Transverse colon (tissue), 4 donors: ENCODE measurements at regions not wholly inside any gene's neighbourhood (a gene's known extent, or its start where the extent isn't known, plus 50 kb on each side); places are given as distances from the start of the nearest gene placed in this dataset.

ENCODE experiments used
- POLR2A ChIP-seq: fragments of 450-650 bp; IDR thresholded peaks from one replicate; pipeline ENCODE4 v1.6.1; 2016; ENCODE audit warnings: antibody characterized with exemption, mild to moderate bottlenecking, moderate library complexity
- POLR2AphosphoS5 ChIP-seq, 3 donors: sonication (generic); formaldehyde crosslinking; IDR thresholded peaks; one replicate each; pipeline ENCODE4 v1.6.1; 2016; ENCODE audit warnings: antibody characterized with exemption in 3 of 3
- TF ChIP-seq, protein P1 (sequence below), 5 experiments: fragments of 200-600 bp in 3 of 5; fragments of 450-650 bp in 2 of 5; sonication (generic) in 3 of 5; IDR thresholded peaks; 1 replicate in 2 of 5; 2 replicates in 3 of 5; pipeline ENCODE4 v1.5.1; 2016 to 2017; ENCODE audit warnings: antibody characterized with exemption in 5 of 5, inconsistent platforms in 3 of 5, mild to moderate bottlenecking in 2 of 5, moderate library complexity in 1 of 5

DNA sequence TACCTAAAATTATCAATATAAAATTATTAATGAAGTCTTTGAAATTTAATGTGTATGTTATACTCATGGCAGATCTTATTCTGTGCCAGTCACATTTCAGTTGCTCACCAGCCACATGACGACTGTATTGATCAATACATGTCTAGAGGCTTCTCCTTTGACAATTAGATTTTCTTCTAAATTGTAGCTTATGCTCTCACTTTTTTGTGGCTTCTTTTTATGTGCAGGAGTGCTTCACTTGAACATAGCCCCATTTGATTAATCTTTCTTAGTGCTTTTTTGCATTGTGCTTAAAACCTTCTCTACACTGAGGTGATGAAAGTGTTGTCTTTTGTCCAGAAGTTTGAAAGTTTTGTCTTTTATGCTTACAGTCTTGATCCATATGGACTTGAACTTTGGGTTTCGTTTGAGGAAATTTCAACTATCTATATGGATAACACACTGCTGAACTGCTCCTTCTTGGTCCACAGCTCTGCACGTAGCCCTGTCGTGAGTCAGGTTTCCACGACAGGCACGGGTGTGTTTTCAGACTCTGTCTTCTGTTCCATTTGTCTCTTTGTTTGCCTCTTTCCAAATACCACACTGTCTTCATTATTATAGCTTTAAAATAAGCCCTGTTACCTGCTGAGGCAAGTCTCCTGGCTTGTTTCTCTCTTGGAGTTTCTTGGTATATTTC, 393.9 kb upstream of the CFAP20DC start:
- TF ChIP-seq POLR2AphosphoS5 (IDR thresholded peaks at IDR 0.05), result no peak
- TF ChIP-seq, protein P1, sequence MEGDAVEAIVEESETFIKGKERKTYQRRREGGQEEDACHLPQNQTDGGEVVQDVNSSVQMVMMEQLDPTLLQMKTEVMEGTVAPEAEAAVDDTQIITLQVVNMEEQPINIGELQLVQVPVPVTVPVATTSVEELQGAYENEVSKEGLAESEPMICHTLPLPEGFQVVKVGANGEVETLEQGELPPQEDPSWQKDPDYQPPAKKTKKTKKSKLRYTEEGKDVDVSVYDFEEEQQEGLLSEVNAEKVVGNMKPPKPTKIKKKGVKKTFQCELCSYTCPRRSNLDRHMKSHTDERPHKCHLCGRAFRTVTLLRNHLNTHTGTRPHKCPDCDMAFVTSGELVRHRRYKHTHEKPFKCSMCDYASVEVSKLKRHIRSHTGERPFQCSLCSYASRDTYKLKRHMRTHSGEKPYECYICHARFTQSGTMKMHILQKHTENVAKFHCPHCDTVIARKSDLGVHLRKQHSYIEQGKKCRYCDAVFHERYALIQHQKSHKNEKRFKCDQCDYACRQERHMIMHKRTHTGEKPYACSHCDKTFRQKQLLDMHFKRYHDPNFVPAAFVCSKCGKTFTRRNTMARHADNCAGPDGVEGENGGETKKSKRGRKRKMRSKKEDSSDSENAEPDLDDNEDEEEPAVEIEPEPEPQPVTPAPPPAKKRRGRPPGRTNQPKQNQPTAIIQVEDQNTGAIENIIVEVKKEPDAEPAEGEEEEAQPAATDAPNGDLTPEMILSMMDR (IDR thresholded peaks at IDR 0.05), result no peak
- TF ChIP-seq POLR2A, result no peak
